ENCODE measurements at regions not wholly inside any gene's neighbourhood (a gene's known extent, or its start where the extent isn't known, plus 50 kb on each side); places are given as distances from the start of the nearest gene placed in this dataset.

DNA sequence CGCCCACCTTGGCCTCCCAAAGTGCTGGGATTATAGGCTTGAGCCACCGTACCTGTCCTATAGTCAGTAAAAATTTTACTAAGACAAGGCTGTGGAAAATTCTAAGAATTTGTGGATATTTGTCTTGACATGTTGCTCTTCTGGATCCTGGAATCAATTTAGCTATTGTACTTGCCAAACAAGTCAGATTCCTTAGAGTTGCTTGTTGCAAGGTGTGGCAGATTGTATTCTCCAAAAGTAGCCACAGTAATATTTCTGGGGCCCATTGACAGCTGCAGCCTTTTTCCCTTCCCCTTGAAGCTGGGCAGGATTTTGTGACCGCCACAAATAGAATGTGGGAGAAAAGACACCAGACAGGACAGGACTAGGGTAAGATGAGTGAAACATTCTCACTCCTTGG lies 98.8 kb upstream of the TMTC4 start:
- H3K4me1 ChIP-seq (ENCODE audit: control insufficient read depth, insufficient read depth, low read length): no peaks in the 10 kb centered on the region
- H4K20me1 ChIP-seq (ENCODE audit: insufficient read depth, low read length): no peaks in the 10 kb centered on the region
- dilution Hi-C loops (cut with HindIII; ENCODE audit: low sequenced_read_pairs, unreplicated experiment): no loop called here
- in situ Hi-C loops (cut with MboI; ENCODE audit: low sequenced_read_pairs): no loop called here
- H3K27ac ChIP-seq (ENCODE audit: insufficient read depth, low read length): no peak overlapping the region
- no peaks in the 10 kb centered on the region for H3K9me1 ChIP-seq (ENCODE audit: insufficient read depth, low read length)
- H2BK5ac ChIP-seq (ENCODE audit: low read depth, low read length, poor library complexity, severe bottlenecking): no peak overlapping the region
- POLR2A ChIA-PET (ENCODE audit: unreplicated experiment): no interaction called here
- H3K9ac ChIP-seq (ENCODE audit: low read depth, low read length): no peak overlapping the region
- no peak overlapping the region for H2BK120ac ChIP-seq (ENCODE audit: low read depth, low read length)
- no peak overlapping the region for H2BK20ac ChIP-seq (ENCODE audit: low read depth, low read length)
- no peak overlapping the region for H4K5ac ChIP-seq (ENCODE audit: low read depth, low read length)
- H3K4ac ChIP-seq (ENCODE audit: low read depth, low read length): no peak overlapping the region
- H3K23ac ChIP-seq (ENCODE audit: low read depth, low read length): no peak overlapping the region
- no peak overlapping the region for H4K8ac ChIP-seq (ENCODE audit: low read depth in 2 of 2, low read length in 2 of 2)
- TF ChIP-seq FOS (IDR thresholded peaks at IDR 0.05; ENCODE audit: low read depth, low read length) (no peak), SMC3 (IDR thresholded peaks at IDR 0.05; ENCODE audit: low read depth, low read length) (no peak), BHLHE40 (IDR thresholded peaks at IDR 0.05; ENCODE audit: low read depth, low read length) (no peak), MXI1 (IDR thresholded peaks at IDR 0.05; ENCODE audit: borderline replicate concordance, low read depth, low read length) (no peak)
- no CpG with 5 or more reads among the region's 3 CpGs for WGBS, 2 experiments (ENCODE audit: extremely low coverage in 2 of 2, insufficient read length in 1 of 2)
- ATAC-seq (ENCODE audit: low read depth) (no peak), DNase-seq (no peak)
- intact Hi-C loops (cut with micrococcal nuclease): no loop called here
- H2BK15ac ChIP-seq (ENCODE audit: low read depth, low read length): no peak overlapping the region
- no peak overlapping the region for H3K56ac ChIP-seq (ENCODE audit: extremely low read depth, insufficient read depth, low read length)
- no peak overlapping the region for H2AK5ac ChIP-seq (ENCODE audit: low read depth, low read length)
- H3K9me3 ChIP-seq (ENCODE audit: control insufficient read depth, insufficient read depth, low read length): no peaks in the 10 kb centered on the region
- H2AFZ ChIP-seq (replicated peaks; ENCODE audit: low read length, poor library complexity): no peak overlapping the region
- BruUV-seq (replicated peaks): no TSS peak
- no peaks in the 10 kb centered on the region for H3K27me3 ChIP-seq (ENCODE audit: control insufficient read depth, insufficient read depth, low read length)
- H3K4me3 ChIP-seq (ENCODE audit: insufficient read depth, low read depth, low read length): no peak overlapping the region
- no peak overlapping the region for H3K18ac ChIP-seq (ENCODE audit: low read depth, low read length)
- CTCF ChIA-PET: no interaction called here
- no peak overlapping the region for H4K91ac ChIP-seq (ENCODE audit: insufficient read depth, low read depth, low read length)
- H2AK9ac ChIP-seq (replicated peaks; ENCODE audit: low read depth, low read length, poor library complexity): no peak overlapping the region
- H3K4me2 ChIP-seq (ENCODE audit: low read depth, low read length): no peak overlapping the region
- no peaks in the 10 kb centered on the region for H3K36me3 ChIP-seq (ENCODE audit: control insufficient read depth, insufficient read depth, low read length)
- H3K79me1 ChIP-seq (ENCODE audit: low read depth in 1 of 2, low read length in 2 of 2): no peaks in the 10 kb centered on the region
- no peak overlapping the region for H3K14ac ChIP-seq (replicated peaks; ENCODE audit: low read depth, low read length)
